Tibial nerve (tissue), 4 donors: ENCODE measurements at regions not wholly inside any gene's neighbourhood (a gene's known extent, or its start where the extent isn't known, plus 50 kb on each side); places are given as distances from the start of the nearest gene placed in this dataset.

Experiments
- EP300 ChIP-seq, 2 donors: sonication (generic); formaldehyde crosslinking; IDR thresholded peaks; one replicate each; pipeline ENCODE4 v1.6.1; 2017; ENCODE audit warnings: antibody characterized with exemption in 2 of 2, mild to moderate bottlenecking in 1 of 2
- POLR2A ChIP-seq, 2 donors: fragments of 450-650 bp; IDR thresholded peaks; one replicate each; pipeline ENCODE4 v1.6.1; 2017; ENCODE audit warnings: antibody characterized with exemption in 2 of 2, mild to moderate bottlenecking in 2 of 2, moderate library complexity in 2 of 2
- TF ChIP-seq, protein P1 (sequence below), 5 experiments: fragments of 200-600 bp in 3 of 5; fragments of 450-650 bp in 2 of 5; sonication (generic) in 3 of 5; IDR thresholded peaks; one replicate each; pipeline ENCODE4 v1.5.1; 2016 to 2019; ENCODE audit warnings: antibody characterized with exemption in 5 of 5, mild to moderate bottlenecking in 3 of 5, moderate library complexity in 2 of 5

GRCh38 chr1:104706631-104707147 is 957.0 kb downstream of the AMY1C start:
- TF ChIP-seq, protein P1, sequence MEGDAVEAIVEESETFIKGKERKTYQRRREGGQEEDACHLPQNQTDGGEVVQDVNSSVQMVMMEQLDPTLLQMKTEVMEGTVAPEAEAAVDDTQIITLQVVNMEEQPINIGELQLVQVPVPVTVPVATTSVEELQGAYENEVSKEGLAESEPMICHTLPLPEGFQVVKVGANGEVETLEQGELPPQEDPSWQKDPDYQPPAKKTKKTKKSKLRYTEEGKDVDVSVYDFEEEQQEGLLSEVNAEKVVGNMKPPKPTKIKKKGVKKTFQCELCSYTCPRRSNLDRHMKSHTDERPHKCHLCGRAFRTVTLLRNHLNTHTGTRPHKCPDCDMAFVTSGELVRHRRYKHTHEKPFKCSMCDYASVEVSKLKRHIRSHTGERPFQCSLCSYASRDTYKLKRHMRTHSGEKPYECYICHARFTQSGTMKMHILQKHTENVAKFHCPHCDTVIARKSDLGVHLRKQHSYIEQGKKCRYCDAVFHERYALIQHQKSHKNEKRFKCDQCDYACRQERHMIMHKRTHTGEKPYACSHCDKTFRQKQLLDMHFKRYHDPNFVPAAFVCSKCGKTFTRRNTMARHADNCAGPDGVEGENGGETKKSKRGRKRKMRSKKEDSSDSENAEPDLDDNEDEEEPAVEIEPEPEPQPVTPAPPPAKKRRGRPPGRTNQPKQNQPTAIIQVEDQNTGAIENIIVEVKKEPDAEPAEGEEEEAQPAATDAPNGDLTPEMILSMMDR (IDR thresholded peaks at IDR 0.05) = no peak
- TF ChIP-seq POLR2A (IDR thresholded peaks at IDR 0.05) (no peak), EP300 (IDR thresholded peaks at IDR 0.05) (no peak)
